HFF-Myc (cell line): ENCODE measurements at regions not wholly inside any gene's neighbourhood (a gene's known extent, or its start where the extent isn't known, plus 50 kb on each side); places are given as distances from the start of the nearest gene placed in this dataset.
A peak's percentile ranks its signal among the peaks of the same experiment; 100 is the strongest.

Source experiments
- DNase-seq: peaks from one replicate; pipeline ENCODE4 v3.0.0-alpha.2; 2011; ENCODE audit warnings: low read depth; ENCODE audit errors: extremely low read depth
- H3K4me3 ChIP-seq: replicated peaks from 2 replicates; pipeline ENCODE4 v1.5.1; 2011; ENCODE audit warnings: low read depth, mild to moderate bottlenecking, control low read depth, low read length
- TF ChIP-seq, protein P1 (sequence below): IDR thresholded peaks from 2 replicates; pipeline ENCODE4 v1.5.1; 2012; ENCODE audit warnings: mild to moderate bottlenecking, low read depth, low read length, control low read depth; ENCODE audit errors: missing control alignments

DNA sequence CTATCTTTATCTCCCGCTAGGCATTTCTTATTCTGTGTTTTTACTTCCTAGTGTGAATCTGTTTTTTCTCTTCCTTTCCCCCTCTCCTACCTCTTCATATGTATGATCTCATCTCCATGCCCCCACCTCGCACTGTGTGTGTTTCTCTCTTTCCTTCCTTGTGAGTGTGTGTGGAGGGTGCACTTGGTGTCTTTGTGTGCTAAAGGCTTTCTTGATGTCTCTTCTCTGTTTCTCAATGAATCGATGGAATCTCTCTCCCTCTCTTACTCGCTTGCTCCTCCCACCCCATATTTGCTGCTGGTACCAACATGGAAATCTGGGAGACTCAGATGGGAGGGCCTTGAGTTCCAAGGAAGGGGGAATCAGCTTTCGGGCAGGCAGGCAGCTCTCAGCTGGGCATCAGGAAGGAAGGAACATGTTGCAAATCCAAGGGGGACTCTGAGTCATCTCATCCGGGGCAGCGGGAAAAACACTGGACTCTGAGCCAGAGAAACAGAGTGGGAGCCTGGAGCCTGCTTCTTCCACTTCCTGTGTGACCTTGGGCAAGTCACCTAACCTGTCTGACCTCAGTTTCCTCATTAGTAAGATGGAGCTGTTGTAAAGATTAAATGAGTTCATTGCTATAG, 147.5 kb downstream of the PTPRU start:
- TF ChIP-seq, protein P1, sequence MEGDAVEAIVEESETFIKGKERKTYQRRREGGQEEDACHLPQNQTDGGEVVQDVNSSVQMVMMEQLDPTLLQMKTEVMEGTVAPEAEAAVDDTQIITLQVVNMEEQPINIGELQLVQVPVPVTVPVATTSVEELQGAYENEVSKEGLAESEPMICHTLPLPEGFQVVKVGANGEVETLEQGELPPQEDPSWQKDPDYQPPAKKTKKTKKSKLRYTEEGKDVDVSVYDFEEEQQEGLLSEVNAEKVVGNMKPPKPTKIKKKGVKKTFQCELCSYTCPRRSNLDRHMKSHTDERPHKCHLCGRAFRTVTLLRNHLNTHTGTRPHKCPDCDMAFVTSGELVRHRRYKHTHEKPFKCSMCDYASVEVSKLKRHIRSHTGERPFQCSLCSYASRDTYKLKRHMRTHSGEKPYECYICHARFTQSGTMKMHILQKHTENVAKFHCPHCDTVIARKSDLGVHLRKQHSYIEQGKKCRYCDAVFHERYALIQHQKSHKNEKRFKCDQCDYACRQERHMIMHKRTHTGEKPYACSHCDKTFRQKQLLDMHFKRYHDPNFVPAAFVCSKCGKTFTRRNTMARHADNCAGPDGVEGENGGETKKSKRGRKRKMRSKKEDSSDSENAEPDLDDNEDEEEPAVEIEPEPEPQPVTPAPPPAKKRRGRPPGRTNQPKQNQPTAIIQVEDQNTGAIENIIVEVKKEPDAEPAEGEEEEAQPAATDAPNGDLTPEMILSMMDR, result no peak
- H3K4me3 ChIP-seq, result no peak overlapping the region
- DNase-seq, result peak; percentile 16

DNA sequence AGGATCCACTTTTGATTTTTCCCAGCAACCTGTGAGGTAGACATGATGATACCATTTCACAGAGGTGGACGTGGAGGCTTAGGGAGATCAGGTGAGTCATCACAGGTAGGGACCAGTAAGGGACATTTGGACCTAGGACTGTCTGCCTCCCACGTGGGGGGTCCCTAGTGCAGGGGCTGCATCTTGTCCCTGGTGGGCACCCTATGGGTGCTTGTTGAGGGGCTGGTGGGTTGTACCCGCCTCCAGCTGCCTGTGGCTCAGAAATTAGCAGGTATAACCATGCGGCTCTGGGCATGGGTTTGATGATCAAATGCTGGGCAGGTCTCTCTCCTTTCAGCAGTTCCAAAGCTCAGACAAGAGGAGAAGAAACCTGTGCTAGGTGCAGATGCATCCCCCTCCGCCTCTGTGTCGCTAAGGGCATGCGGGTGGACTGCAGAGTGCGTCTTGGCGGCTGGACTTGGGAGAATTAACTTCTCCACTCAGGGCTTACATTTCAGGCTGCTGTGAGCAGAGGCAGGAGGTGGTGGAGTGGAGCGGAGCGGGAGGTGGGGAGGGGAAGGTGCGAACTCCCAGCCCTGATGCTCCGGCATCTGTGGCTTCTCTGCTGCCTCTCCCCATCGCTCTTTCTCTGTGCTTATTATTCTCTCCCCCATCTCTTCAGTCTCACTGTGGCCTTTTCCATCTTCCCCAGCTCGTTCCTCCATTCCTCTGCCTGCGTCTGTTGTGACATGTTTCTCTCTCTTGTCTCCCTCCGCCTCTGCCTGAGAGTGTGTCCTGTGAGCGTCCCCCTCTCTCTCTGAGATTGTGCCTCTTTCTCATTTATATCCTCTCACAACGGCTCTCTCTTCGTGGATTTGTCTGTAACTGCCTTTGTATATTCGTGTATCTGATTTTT, 146.8 kb downstream of the PTPRU start:
- H3K4me3 ChIP-seq, result no peak overlapping the region
- DNase-seq, result no peak
- TF ChIP-seq, protein P1, result no peak

DNA sequence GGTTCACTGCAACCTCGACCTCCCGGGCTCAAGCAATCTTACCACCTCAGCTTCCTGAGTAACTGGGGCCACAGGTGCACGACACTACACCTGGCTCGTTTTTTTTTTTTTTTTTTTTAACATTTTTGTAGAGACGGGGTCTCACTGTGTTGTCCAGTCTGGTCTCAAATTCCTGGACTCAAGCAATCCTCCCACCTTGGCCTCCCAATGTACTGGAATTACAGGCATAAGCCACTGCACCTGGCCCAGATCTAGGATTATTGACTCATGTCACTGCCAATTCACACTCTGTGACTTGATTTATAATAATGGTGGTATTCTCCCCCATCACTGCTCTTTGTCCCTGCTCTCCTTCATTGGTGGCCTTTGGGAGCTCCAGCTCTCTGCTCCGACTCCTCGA, 145.1 kb downstream of the PTPRU start:
- no peak overlapping the region for H3K4me3 ChIP-seq
- TF ChIP-seq, protein P1, result no peak
- no peak for DNase-seq

DNA sequence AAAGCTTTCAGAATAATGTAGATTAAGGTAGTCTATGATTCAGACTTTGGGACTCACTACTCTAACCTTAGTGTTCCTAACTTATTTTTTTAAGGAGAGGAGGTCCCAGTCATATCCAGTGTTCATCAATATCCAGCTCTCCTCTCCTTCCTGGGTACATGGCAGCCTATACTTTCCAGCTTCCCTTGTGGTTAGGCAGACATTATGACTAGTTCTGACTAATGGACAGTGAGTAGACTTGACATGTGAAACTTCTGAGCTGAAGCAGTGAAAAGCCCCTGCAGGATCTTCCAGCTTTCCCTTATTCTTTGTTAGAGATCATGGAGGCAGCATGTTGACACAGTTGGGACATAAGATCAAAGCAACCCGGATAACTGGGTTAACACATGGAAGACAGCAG, 144.2 kb downstream of the PTPRU start:
- no peak for DNase-seq
- TF ChIP-seq, protein P1, result no peak
- no peak overlapping the region for H3K4me3 ChIP-seq

DNA sequence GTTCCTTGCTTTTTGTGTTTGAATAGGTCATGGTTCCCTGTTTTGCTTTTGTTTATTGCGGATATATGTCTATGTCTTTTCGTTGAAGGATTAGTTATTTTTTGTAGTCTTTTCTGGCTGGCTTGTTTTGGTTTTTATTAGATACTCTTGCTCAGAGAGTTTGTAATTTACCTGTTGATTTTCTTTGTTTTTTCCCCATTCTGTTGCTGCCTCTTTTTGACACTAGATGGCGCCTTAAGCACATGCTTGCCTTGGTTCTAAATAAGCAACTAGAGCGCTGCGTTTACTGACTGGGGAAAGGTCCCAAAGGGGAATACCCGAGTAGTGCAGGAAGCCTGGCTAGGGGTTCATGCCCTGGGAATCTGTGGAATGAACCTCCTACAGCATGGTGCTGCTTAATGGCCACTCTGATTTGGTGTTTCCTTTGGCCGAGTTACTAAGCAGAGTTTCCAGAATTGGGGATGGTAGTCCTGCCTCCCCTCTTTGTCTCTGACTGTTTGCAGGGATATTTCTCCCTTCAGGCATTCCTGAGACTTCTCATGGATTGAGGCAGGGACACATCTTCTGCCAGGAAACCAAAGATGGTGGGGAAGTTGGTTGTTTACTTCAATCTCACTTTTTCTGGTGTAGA, 143.2 kb downstream of the PTPRU start:
- peak; percentile 17 for DNase-seq
- no peak overlapping the region for H3K4me3 ChIP-seq
- TF ChIP-seq, protein P1, result peak; percentile 72
